ENCODE measurements at regions not wholly inside any gene's neighbourhood (a gene's known extent, or its start where the extent isn't known, plus 50 kb on each side); places are given as distances from the start of the nearest gene placed in this dataset.

DNA sequence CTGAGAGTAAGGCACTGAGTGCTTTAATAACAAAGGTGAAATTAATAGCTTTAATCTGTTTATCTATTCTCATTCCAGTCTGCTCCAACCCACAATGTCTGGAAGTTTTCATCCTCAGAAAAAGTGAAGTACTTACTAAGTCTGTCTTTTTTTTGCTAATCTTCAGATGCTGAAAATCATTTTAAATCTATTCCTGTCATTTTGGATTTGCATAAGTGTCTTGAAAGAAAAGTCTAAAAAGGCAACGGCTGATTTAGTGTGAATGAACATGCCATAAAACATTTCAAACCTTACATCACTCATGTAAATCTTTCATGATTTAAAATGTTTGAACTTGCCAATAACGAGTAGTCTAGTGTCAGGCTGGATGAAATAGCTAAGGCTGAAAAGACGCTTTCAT, 685.6 kb downstream of the RPS29 start:
- TF ChIP-seq EZH2phosphoT487 (IDR thresholded peaks at IDR 0.05; ENCODE audit: borderline replicate concordance, low read length): no peak
- TF ChIP-seq, protein P1, sequence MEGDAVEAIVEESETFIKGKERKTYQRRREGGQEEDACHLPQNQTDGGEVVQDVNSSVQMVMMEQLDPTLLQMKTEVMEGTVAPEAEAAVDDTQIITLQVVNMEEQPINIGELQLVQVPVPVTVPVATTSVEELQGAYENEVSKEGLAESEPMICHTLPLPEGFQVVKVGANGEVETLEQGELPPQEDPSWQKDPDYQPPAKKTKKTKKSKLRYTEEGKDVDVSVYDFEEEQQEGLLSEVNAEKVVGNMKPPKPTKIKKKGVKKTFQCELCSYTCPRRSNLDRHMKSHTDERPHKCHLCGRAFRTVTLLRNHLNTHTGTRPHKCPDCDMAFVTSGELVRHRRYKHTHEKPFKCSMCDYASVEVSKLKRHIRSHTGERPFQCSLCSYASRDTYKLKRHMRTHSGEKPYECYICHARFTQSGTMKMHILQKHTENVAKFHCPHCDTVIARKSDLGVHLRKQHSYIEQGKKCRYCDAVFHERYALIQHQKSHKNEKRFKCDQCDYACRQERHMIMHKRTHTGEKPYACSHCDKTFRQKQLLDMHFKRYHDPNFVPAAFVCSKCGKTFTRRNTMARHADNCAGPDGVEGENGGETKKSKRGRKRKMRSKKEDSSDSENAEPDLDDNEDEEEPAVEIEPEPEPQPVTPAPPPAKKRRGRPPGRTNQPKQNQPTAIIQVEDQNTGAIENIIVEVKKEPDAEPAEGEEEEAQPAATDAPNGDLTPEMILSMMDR (IDR thresholded peaks at IDR 0.05; ENCODE audit: low read depth, low read length, poor library complexity, severe bottlenecking): no peak
